ENCODE measurements at regions not wholly inside any gene's neighbourhood (a gene's known extent, or its start where the extent isn't known, plus 50 kb on each side); places are given as distances from the start of the nearest gene placed in this dataset.
"Not testable (repeated sequence)": the region's sequence is repeated elsewhere in the genome, so short reads cannot be mapped to it uniquely, and the experiment has no call there.

GRCh38 chrX:117508021-117508420 is 608.6 kb downstream of the KLHL13 start:
- DNase-seq: no peak

GRCh38 chrX:117487421-117487820 is 629.2 kb downstream of the KLHL13 start:
- no peak for DNase-seq

- DNase-seq: no peak
These were observed 632.7 kb downstream of the KLHL13 start for GRCh38 chrX:117483950-117484349.

GRCh38 chrX:117458243-117458968 is 658.2 kb downstream of the KLHL13 start:
- no peak for DNase-seq

GRCh38 chrX:117455787-117456186 is 660.8 kb downstream of the KLHL13 start:
- DNase-seq: no peak

GRCh38 chrX:117429501-117429900 is 687.1 kb downstream of the KLHL13 start:
- DNase-seq: no peak

GRCh38 chrX:117407449-117408150 is 709.0 kb downstream of the KLHL13 start:
- no peak for DNase-seq

- DNase-seq: no peak
These were observed 715.8 kb downstream of the KLHL13 start for GRCh38 chrX:117400839-117401238.

GRCh38 chrX:117400005-117400404 is 716.6 kb downstream of the KLHL13 start:
- DNase-seq: no peak

- no peak for DNase-seq
These were observed 718.8 kb downstream of the KLHL13 start for GRCh38 chrX:117397844-117398243.

- not testable (repeated sequence) for DNase-seq
These were observed 722.0 kb downstream of the KLHL13 start for GRCh38 chrX:117394506-117395070.

GRCh38 chrX:117392360-117392759 is 724.2 kb downstream of the KLHL13 start:
- DNase-seq: not testable (repeated sequence)

GRCh38 chrX:117376460-117376859 is 740.1 kb downstream of the KLHL13 start:
- DNase-seq: no peak

- DNase-seq: no peak
These were observed 781.4 kb downstream of the KLHL13 start for GRCh38 chrX:117335209-117335608.

GRCh38 chrX:117327373-117327772 is 789.2 kb downstream of the KLHL13 start:
- DNase-seq: peak in 1 of 51 donors; percentile 0

- DNase-seq: no peak
These were observed 790.9 kb downstream of the KLHL13 start for GRCh38 chrX:117325706-117326105.

- DNase-seq: no peak
These were observed 811.3 kb downstream of the KLHL13 start for GRCh38 chrX:117305168-117305766.

GRCh38 chrX:117301086-117301485 is 815.5 kb downstream of the KLHL13 start:
- DNase-seq: no peak

GRCh38 chrX:117291760-117292159 is 824.9 kb downstream of the KLHL13 start:
- no peak for DNase-seq

- no peak for DNase-seq
These were observed 812.2 kb upstream of the CT83 start for GRCh38 chrX:117274965-117275364.

All from hypothalamus (tissue), 51 donors.